Effector memory CD8-positive, alpha-beta T cell (primary cell): ENCODE measurements at regions not wholly inside any gene's neighbourhood (a gene's known extent, or its start where the extent isn't known, plus 50 kb on each side); places are given as distances from the start of the nearest gene placed in this dataset.

Experiments
- ATAC-seq: fragments of 150-1000 bp; cut with Tn5 transposase; replicated peaks from 2 replicates; pipeline ENCODE4 v1.10.0; 2021; ENCODE audit warnings: mild to moderate bottlenecking, moderate library complexity
- DNase-seq, 3 experiments: peaks; one replicate each; pipeline ENCODE4 v3.0.0; 2021
- H3K27ac Mint-ChIP-seq, 2 donors: one replicate each; pipeline ENCODE4 v1.8.0; 2022; ENCODE audit warnings: mild to moderate bottlenecking in 2 of 2, mixed read lengths in 2 of 2, moderate library complexity in 2 of 2
- H3K27me3 Mint-ChIP-seq, 2 donors: one replicate each; pipeline ENCODE4 v1.8.0; 2022; ENCODE audit warnings: mixed read lengths in 2 of 2
- H3K36me3 Mint-ChIP-seq: one replicate; pipeline ENCODE4 v1.8.0; 2022; ENCODE audit warnings: mild to moderate bottlenecking, moderate library complexity, mixed read lengths; ENCODE audit not compliant: insufficient read depth
- H3K4me1 Mint-ChIP-seq, 2 donors: one replicate each; pipeline ENCODE4 v1.8.0; 2022; ENCODE audit warnings: low read depth in 2 of 2, mixed read lengths in 2 of 2
- H3K4me3 Mint-ChIP-seq, 2 donors: one replicate each; pipeline ENCODE4 v1.8.0; 2022; ENCODE audit warnings: mild to moderate bottlenecking in 2 of 2, mixed read lengths in 2 of 2, moderate library complexity in 2 of 2
- H3K9me3 Mint-ChIP-seq, 2 donors: one replicate each; pipeline ENCODE4 v1.8.0; 2022; ENCODE audit warnings: mixed read lengths in 2 of 2

GRCh38 chr5:23648656-23649055 is 141.2 kb downstream of the PRDM9 start:
- DNase-seq: no peak
- no peaks in the 10 kb centered on the region for H3K27me3 Mint-ChIP-seq
- H3K27ac Mint-ChIP-seq: no peak overlapping the region
- ATAC-seq: no peak
- peaks cover 13 to 14% of the 10 kb centered on the region in 2 donors for H3K9me3 Mint-ChIP-seq
- no peaks in the 10 kb centered on the region for H3K4me1 Mint-ChIP-seq
- H3K36me3 Mint-ChIP-seq: no peaks in the 10 kb centered on the region
- no peak overlapping the region for H3K4me3 Mint-ChIP-seq

DNA sequence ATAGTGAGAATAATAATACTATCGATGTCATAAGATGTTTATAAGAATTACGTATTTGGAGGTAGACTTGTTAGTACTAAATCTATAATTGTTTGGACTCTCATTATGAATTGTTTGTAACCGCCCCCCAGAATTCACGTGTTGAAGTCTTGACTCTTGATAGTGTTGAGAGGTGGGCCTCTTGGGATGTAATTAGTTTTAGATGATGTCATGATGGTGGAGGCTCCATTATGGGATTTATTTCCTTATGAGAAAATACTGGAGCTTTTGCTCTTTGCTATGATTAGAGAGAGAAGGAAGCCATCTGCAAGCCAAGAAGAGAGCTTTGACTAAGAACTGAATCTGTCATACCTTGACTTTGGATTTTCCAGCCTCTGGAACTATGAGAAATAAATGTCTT is 142.2 kb downstream of the PRDM9 start:
- Mint-ChIP-seq H3K27ac (no peak overlapping the region), H3K36me3 (no peaks in the 10 kb centered on the region), H3K4me3 (no peak overlapping the region), H3K9me3 (peaks cover 13 to 14% of the 10 kb centered on the region in 2 donors), H3K4me1 (no peaks in the 10 kb centered on the region), H3K27me3 (no peaks in the 10 kb centered on the region)
- ATAC-seq (no peak), DNase-seq (no peak)

- DNase-seq (no peak), ATAC-seq (no peak)
- H3K27ac Mint-ChIP-seq: no peak overlapping the region
- no peak overlapping the region for H3K4me3 Mint-ChIP-seq
- no peaks in the 10 kb centered on the region for H3K27me3 Mint-ChIP-seq
- H3K36me3 Mint-ChIP-seq: no peaks in the 10 kb centered on the region
- no peaks in the 10 kb centered on the region for H3K4me1 Mint-ChIP-seq
- H3K9me3 Mint-ChIP-seq: peaks cover 4 to 6% of the 10 kb centered on the region in 2 donors
Measured at GRCh38 chr5:23655674-23656073, 148.3 kb downstream of the PRDM9 start.

DNA sequence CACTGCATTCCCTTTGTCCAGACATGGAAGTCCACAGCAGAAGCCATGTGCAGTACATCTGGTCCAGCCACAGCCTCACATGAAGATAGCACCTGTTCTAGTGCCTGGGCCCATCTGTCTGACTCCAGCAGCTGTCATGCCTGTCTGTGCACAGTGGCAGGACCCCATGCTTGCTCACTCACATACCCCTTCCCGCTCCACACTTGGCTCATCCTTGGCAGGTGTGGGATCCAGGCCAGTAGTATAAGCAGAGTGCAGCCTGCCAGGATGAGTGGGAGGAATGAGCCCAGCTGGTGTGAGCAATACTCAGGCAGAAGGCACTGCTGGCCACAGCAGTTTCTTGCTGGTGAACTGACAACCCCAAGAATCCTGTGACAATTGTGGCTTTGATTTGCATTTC is 168.0 kb downstream of the PRDM9 start:
- H3K27me3 Mint-ChIP-seq: no peaks in the 10 kb centered on the region

GRCh38 chr5:23677996-23678395 is 170.6 kb downstream of the PRDM9 start:
- no peaks in the 10 kb centered on the region for H3K27me3 Mint-ChIP-seq
- H3K36me3 Mint-ChIP-seq: no peaks in the 10 kb centered on the region
- H3K27ac Mint-ChIP-seq: no peak overlapping the region
- DNase-seq: no peak
- no peak overlapping the region for H3K4me3 Mint-ChIP-seq
- no peaks in the 10 kb centered on the region for H3K4me1 Mint-ChIP-seq
- no peak for ATAC-seq
- H3K9me3 Mint-ChIP-seq: peaks cover 3 to 7% of the 10 kb centered on the region in 2 donors

More for the DNA sequence above, 168.0 kb downstream of the PRDM9 start:
- Mint-ChIP-seq H3K27ac (no peak overlapping the region), H3K4me3 (no peak overlapping the region), H3K36me3 (no peaks in the 10 kb centered on the region), H3K4me1 (no peaks in the 10 kb centered on the region), H3K9me3 (peaks cover 0 to 5% of the 10 kb centered on the region in 2 donors)
- ATAC-seq (no peak), DNase-seq (no peak)

- no peak overlapping the region for H3K27ac Mint-ChIP-seq
- peaks cover 7 to 22% of the 10 kb centered on the region in 2 donors for H3K9me3 Mint-ChIP-seq
- no peaks in the 10 kb centered on the region for H3K36me3 Mint-ChIP-seq
- DNase-seq (no peak), ATAC-seq (no peak)
- H3K27me3 Mint-ChIP-seq: no peaks in the 10 kb centered on the region
- no peak overlapping the region for H3K4me3 Mint-ChIP-seq
- H3K4me1 Mint-ChIP-seq: no peaks in the 10 kb centered on the region
Measured at GRCh38 chr5:23684103-23684502, 176.7 kb downstream of the PRDM9 start.

GRCh38 chr5:23703940-23704855 is 196.8 kb downstream of the PRDM9 start:
- DNase-seq (no peak), ATAC-seq (no peak)
- no peaks in the 10 kb centered on the region for H3K36me3 Mint-ChIP-seq
- no peaks in the 10 kb centered on the region for H3K27me3 Mint-ChIP-seq
- no peak overlapping the region for H3K4me3 Mint-ChIP-seq
- no peaks in the 10 kb centered on the region for H3K4me1 Mint-ChIP-seq
- no peak overlapping the region for H3K27ac Mint-ChIP-seq
- peaks cover 0 to 2% of the 10 kb centered on the region in 2 donors for H3K9me3 Mint-ChIP-seq

DNA sequence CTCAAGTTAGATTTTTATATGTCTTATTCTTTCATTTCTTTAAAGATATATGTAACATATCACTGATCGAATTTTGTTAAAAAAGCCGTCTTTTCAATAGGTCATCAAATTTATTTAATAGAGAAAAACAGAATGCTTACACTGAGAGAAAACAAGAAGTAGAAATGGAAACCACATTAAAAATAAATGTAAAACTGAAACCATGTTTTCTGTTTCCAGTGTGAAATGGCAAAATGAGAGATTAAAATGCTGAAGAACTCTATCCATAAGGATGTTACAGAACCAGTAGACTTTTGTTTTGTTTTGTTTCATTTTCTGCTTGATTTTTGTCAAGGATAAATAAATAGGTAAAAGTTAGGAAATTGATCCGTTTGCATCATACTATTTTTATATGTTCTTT is 210.1 kb downstream of the PRDM9 start:
- Mint-ChIP-seq H3K27me3 (no peaks in the 10 kb centered on the region), H3K4me1 (no peaks in the 10 kb centered on the region), H3K27ac (no peak overlapping the region), H3K36me3 (no peaks in the 10 kb centered on the region), H3K4me3 (no peak overlapping the region), H3K9me3 (peaks cover 4 to 7% of the 10 kb centered on the region in 2 donors)
- ATAC-seq (no peak), DNase-seq (no peak)

GRCh38 chr5:23718564-23718963 is 211.2 kb downstream of the PRDM9 start:
- Mint-ChIP-seq H3K9me3 (peaks cover 4 to 7% of the 10 kb centered on the region in 2 donors), H3K27me3 (no peaks in the 10 kb centered on the region), H3K4me1 (no peaks in the 10 kb centered on the region), H3K27ac (no peak overlapping the region), H3K36me3 (no peaks in the 10 kb centered on the region), H3K4me3 (no peak overlapping the region)
- DNase-seq (no peak), ATAC-seq (no peak)

GRCh38 chr5:23721336-23721735 is 213.9 kb downstream of the PRDM9 start:
- H3K4me1 Mint-ChIP-seq: no peaks in the 10 kb centered on the region
- no peak overlapping the region for H3K4me3 Mint-ChIP-seq
- DNase-seq (no peak), ATAC-seq (no peak)
- no peaks in the 10 kb centered on the region for H3K27me3 Mint-ChIP-seq
- no peak overlapping the region for H3K27ac Mint-ChIP-seq
- no peaks in the 10 kb centered on the region for H3K36me3 Mint-ChIP-seq
- peaks cover 2 to 7% of the 10 kb centered on the region in 2 donors for H3K9me3 Mint-ChIP-seq

GRCh38 chr5:23727271-23727670 is 219.9 kb downstream of the PRDM9 start:
- Mint-ChIP-seq H3K9me3 (peaks cover 7 to 11% of the 10 kb centered on the region in 2 donors), H3K4me1 (no peaks in the 10 kb centered on the region), H3K36me3 (no peaks in the 10 kb centered on the region), H3K27ac (no peak overlapping the region), H3K4me3 (no peak overlapping the region), H3K27me3 (no peaks in the 10 kb centered on the region)
- DNase-seq (no peak), ATAC-seq (no peak)

DNA sequence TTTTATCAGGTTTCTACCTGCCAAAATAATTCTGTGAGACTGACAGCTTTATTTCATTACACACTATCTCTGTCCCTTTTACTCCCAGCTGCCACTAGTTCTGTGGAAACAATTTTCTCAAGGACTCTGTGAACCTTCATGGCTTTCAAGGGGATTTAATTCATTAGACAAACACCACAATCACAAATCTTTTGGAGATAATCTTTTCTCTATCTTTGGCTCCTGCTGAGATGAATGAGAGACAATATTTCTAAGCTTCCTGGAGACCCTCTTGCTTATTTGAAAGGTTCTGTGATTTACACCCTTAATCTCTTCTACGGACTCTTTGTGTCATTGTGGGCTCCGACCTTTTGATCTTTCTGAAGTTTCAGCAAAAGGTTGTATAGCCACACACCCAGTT is 222.6 kb downstream of the PRDM9 start:
- ATAC-seq: no peak
- H3K36me3 Mint-ChIP-seq: no peaks in the 10 kb centered on the region
- H3K9me3 Mint-ChIP-seq: peaks cover 5 to 11% of the 10 kb centered on the region in 2 donors
- H3K4me1 Mint-ChIP-seq: no peaks in the 10 kb centered on the region
- no peak overlapping the region for H3K27ac Mint-ChIP-seq
- no peak for DNase-seq
- no peak overlapping the region for H3K4me3 Mint-ChIP-seq
- H3K27me3 Mint-ChIP-seq: no peaks in the 10 kb centered on the region

DNA sequence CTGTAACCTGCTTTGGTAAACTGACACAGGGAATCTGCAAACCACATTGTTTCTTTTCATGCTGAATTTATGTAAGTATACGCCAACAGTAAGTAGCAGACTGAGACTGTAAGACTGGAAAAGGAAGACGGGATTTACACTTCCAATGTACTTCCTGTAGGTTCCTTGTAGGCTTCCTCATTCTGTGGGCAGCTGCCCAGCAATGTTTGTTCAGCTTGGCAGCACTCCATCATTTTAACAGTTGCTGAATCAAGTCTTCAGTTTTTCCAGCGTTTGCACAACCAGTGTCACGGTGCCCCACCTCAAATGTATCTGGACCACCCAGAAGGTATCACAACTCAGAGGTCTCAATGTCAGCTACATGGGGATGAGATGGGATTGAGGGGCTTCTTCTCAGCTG is 232.6 kb downstream of the PRDM9 start:
- ATAC-seq: no peak
- DNase-seq: no peak
- H3K36me3 Mint-ChIP-seq: no peaks in the 10 kb centered on the region
- no peaks in the 10 kb centered on the region for H3K4me1 Mint-ChIP-seq
- no peak overlapping the region for H3K27ac Mint-ChIP-seq
- no peaks in the 10 kb centered on the region for H3K27me3 Mint-ChIP-seq
- peaks cover 0 to 2% of the 10 kb centered on the region in 2 donors for H3K9me3 Mint-ChIP-seq
- no peak overlapping the region for H3K4me3 Mint-ChIP-seq

GRCh38 chr5:23742701-23743100 is 235.3 kb downstream of the PRDM9 start:
- Mint-ChIP-seq H3K4me1 (no peaks in the 10 kb centered on the region), H3K36me3 (no peaks in the 10 kb centered on the region), H3K27ac (no peak overlapping the region), H3K4me3 (no peak overlapping the region), H3K9me3 (peaks cover 0 to 5% of the 10 kb centered on the region in 2 donors), H3K27me3 (no peaks in the 10 kb centered on the region)
- no peak for DNase-seq
- ATAC-seq: no peak
